Trophoblast cell (in vitro differentiated cells and primary cell): ENCODE measurements at regions not wholly inside any gene's neighbourhood (a gene's known extent, or its start where the extent isn't known, plus 50 kb on each side); places are given as distances from the start of the nearest gene placed in this dataset.
A peak's percentile ranks its signal among the peaks of the same experiment; 100 is the strongest.

ENCODE experiments used
- DNase-seq, 2 donors: peaks; one replicate each; pipeline ENCODE4 v3.0.0-alpha.2; 2016
- H2AFZ ChIP-seq: 2 replicates; pipeline ENCODE4 v1.6.1; 2013; ENCODE audit warnings: low read length, moderate library complexity, mild to moderate bottlenecking; ENCODE audit not compliant: insufficient read depth, poor library complexity
- H2AK5ac ChIP-seq: 2 replicates; pipeline ENCODE4 v1.6.1; 2013; ENCODE audit warnings: mild to moderate bottlenecking, low read length
- H2BK120ac ChIP-seq: 2 replicates; pipeline ENCODE4 v1.6.1; 2013; ENCODE audit warnings: low read length, mild to moderate bottlenecking, moderate library complexity; ENCODE audit not compliant: insufficient read depth, poor library complexity
- H2BK12ac ChIP-seq: 2 replicates; pipeline ENCODE4 v1.6.1; 2013; ENCODE audit warnings: mild to moderate bottlenecking, low read length, moderate library complexity
- H2BK5ac ChIP-seq: 2 replicates; pipeline ENCODE4 v1.6.1; 2013; ENCODE audit warnings: low read length, low read depth, moderate library complexity, mild to moderate bottlenecking; ENCODE audit not compliant: poor library complexity
- H3K14ac ChIP-seq: 2 replicates; pipeline ENCODE4 v1.6.1; 2013; ENCODE audit warnings: mild to moderate bottlenecking, low read length
- H3K18ac ChIP-seq: 2 replicates; pipeline ENCODE4 v1.6.1; 2013; ENCODE audit warnings: mild to moderate bottlenecking, low read length
- H3K23ac ChIP-seq: 2 replicates; pipeline ENCODE4 v1.6.1; 2013; ENCODE audit warnings: low read length
- H3K27ac ChIP-seq: 2 replicates; pipeline ENCODE4 v1.5.1; 2013; ENCODE audit warnings: low read depth, mild to moderate bottlenecking, inconsistent platforms, low read length, moderate library complexity
- H3K27me3 ChIP-seq: 2 replicates; pipeline ENCODE4 v1.6.1; 2013; ENCODE audit warnings: inconsistent platforms, mild to moderate bottlenecking, low read length, moderate library complexity; ENCODE audit not compliant: insufficient read depth
- H3K36me3 ChIP-seq, 2 experiments: 1 replicate in 1 of 2; 2 replicates in 1 of 2; pipeline ENCODE4 v1.6.1; 2013; ENCODE audit warnings: low read length in 2 of 2, mild to moderate bottlenecking in 2 of 2, moderate library complexity in 1 of 2; ENCODE audit not compliant: insufficient read depth in 2 of 2, control insufficient read depth in 1 of 2
- H3K4ac ChIP-seq: 2 replicates; pipeline ENCODE4 v1.6.1; 2013; ENCODE audit warnings: low read depth, mild to moderate bottlenecking, low read length, moderate library complexity
- H3K4me1 ChIP-seq, 2 experiments: 1 replicate in 1 of 2; 2 replicates in 1 of 2; pipeline ENCODE4 v1.6.1; 2013; ENCODE audit warnings: low read length in 2 of 2, mild to moderate bottlenecking in 2 of 2, moderate library complexity in 1 of 2; ENCODE audit not compliant: insufficient read depth in 2 of 2, control insufficient read depth in 1 of 2
- H3K4me2 ChIP-seq: 2 replicates; pipeline ENCODE4 v1.6.1; 2013; ENCODE audit warnings: inconsistent platforms, mild to moderate bottlenecking, low read length, moderate library complexity
- H3K4me3 ChIP-seq: 2 replicates; pipeline ENCODE4 v1.5.1; 2013; ENCODE audit warnings: mild to moderate bottlenecking, low read depth, low read length, inconsistent platforms
- H3K79me1 ChIP-seq: one replicate; pipeline ENCODE4 v1.6.1; 2013; ENCODE audit warnings: low read length
- H3K79me2 ChIP-seq: 2 replicates; pipeline ENCODE4 v1.6.1; 2013; ENCODE audit warnings: low read length, mild to moderate bottlenecking; ENCODE audit not compliant: control insufficient read depth, insufficient read depth, poor library complexity
- H3K9ac ChIP-seq: 2 replicates; pipeline ENCODE4 v1.6.1; 2013; ENCODE audit warnings: mild to moderate bottlenecking, low read length
- H3K9me3 ChIP-seq: 2 replicates; pipeline ENCODE4 v1.6.1; 2013; ENCODE audit warnings: low read depth, mild to moderate bottlenecking, control low read depth, inconsistent platforms, low read length; ENCODE audit not compliant: insufficient read depth
- H4K12ac ChIP-seq: 2 replicates; pipeline ENCODE4 v1.6.1; 2013; ENCODE audit warnings: low read depth, mild to moderate bottlenecking, low read length, moderate library complexity
- H4K8ac ChIP-seq: 2 replicates; pipeline ENCODE4 v1.6.1; 2013; ENCODE audit warnings: low read depth, mild to moderate bottlenecking, low read length, moderate library complexity
- H4K91ac ChIP-seq: one replicate; pipeline ENCODE4 v1.6.1; 2013; ENCODE audit warnings: low read depth, mild to moderate bottlenecking, low read length, moderate library complexity
- WGBS: extraction: QIAGEN DNeasy Blood & Tissue Kit; methylation state at CpG from one replicate; pipeline ENCODE4 v1.1.7; 2013; ENCODE audit warnings: missing lambda C conversion rate; ENCODE audit not compliant: insufficient read length, insufficient coverage; ENCODE audit errors: extremely low coverage; 5-methylcytosine and 5-hydroxymethylcytosine counted together

- WGBS = no CpG with 5 or more reads among the region's 2 CpGs
- H3K27ac ChIP-seq = no peak overlapping the region
- H4K91ac ChIP-seq = no peak overlapping the region
- no peak overlapping the region for H2BK12ac ChIP-seq
- H3K14ac ChIP-seq = no peak overlapping the region
- H2AK5ac ChIP-seq = no peak overlapping the region
- peak overlapping the region; percentile 50 for H3K9ac ChIP-seq
- H3K9me3 ChIP-seq = no peaks in the 10 kb centered on the region
- H3K79me2 ChIP-seq = no peaks in the 10 kb centered on the region
- H2BK120ac ChIP-seq = no peak overlapping the region
- peak overlapping the region; percentile 78 for H3K23ac ChIP-seq
- no peak overlapping the region for H3K18ac ChIP-seq
- H2AFZ ChIP-seq = no peak overlapping the region
- H3K4me2 ChIP-seq = no peak overlapping the region
- no peak overlapping the region for H4K8ac ChIP-seq
- no peaks in the 10 kb centered on the region for H3K36me3 ChIP-seq
- no peak for DNase-seq
- no peak overlapping the region for H4K12ac ChIP-seq
- H2BK5ac ChIP-seq = no peak overlapping the region
- H3K4ac ChIP-seq = no peak overlapping the region
- no peaks in the 10 kb centered on the region for H3K4me1 ChIP-seq
- no peaks in the 10 kb centered on the region for H3K79me1 ChIP-seq
- no peaks in the 10 kb centered on the region for H3K27me3 ChIP-seq
- H3K4me3 ChIP-seq = no peak overlapping the region
Observed at GRCh38 chr16:50901062-50901461, 159.2 kb downstream of the CYLD start.

- Histone ChIP-seq H3K23ac (no peak overlapping the region), H3K4me3 (no peak overlapping the region), H3K79me1 (no peaks in the 10 kb centered on the region), H3K9ac (no peak overlapping the region), H2BK120ac (no peak overlapping the region), H3K27ac (no peak overlapping the region), H3K27me3 (no peaks in the 10 kb centered on the region), H2BK5ac (no peak overlapping the region), H3K18ac (no peak overlapping the region), H4K12ac (no peak overlapping the region), H3K9me3 (no peaks in the 10 kb centered on the region), H2AK5ac (no peak overlapping the region), H3K4me1 (no peaks in the 10 kb centered on the region), H3K14ac (no peak overlapping the region), H4K91ac (no peak overlapping the region), H2AFZ (no peak overlapping the region), H3K36me3 (no peaks in the 10 kb centered on the region), H3K79me2 (no peaks in the 10 kb centered on the region), H3K4ac (no peak overlapping the region), H4K8ac (no peak overlapping the region), H2BK12ac (no peak overlapping the region), H3K4me2 (no peak overlapping the region)
- WGBS = no CpG with 5 or more reads among the region's 5 CpGs
- DNase-seq = no peak
Observed at GRCh38 chr16:50900391-50900942, 158.6 kb downstream of the CYLD start.

- H2BK12ac ChIP-seq = no peak overlapping the region
Observed at GRCh38 chr16:50899951-50900350, 158.1 kb downstream of the CYLD start.

GRCh38 chr16:50889746-50890145 lies 147.9 kb downstream of the CYLD start:
- H2BK5ac ChIP-seq = no peak overlapping the region
- H2AK5ac ChIP-seq = no peak overlapping the region
- H3K14ac ChIP-seq = no peak overlapping the region
- no peak overlapping the region for H3K4me2 ChIP-seq
- H3K18ac ChIP-seq = no peak overlapping the region
- H3K4me3 ChIP-seq = no peak overlapping the region
- no peak overlapping the region for H3K4ac ChIP-seq
- no peak overlapping the region for H3K23ac ChIP-seq
- H3K79me1 ChIP-seq = no peaks in the 10 kb centered on the region
- no peak overlapping the region for H4K91ac ChIP-seq
- no peak overlapping the region for H4K8ac ChIP-seq
- H4K12ac ChIP-seq = no peak overlapping the region
- H3K9ac ChIP-seq = no peak overlapping the region
- no peak overlapping the region for H3K27ac ChIP-seq
- H3K36me3 ChIP-seq = no peaks in the 10 kb centered on the region
- no peak for DNase-seq
- H3K9me3 ChIP-seq = no peaks in the 10 kb centered on the region
- no peaks in the 10 kb centered on the region for H3K79me2 ChIP-seq
- no peaks in the 10 kb centered on the region for H3K4me1 ChIP-seq
- H2BK12ac ChIP-seq = no peak overlapping the region
- WGBS = no CpG with 5 or more reads among the region's 7 CpGs
- H3K27me3 ChIP-seq = no peaks in the 10 kb centered on the region
- no peak overlapping the region for H2BK120ac ChIP-seq
- no peak overlapping the region for H2AFZ ChIP-seq

More at GRCh38 chr16:50899951-50900350, 158.1 kb downstream of the CYLD start:
- Histone ChIP-seq H2BK120ac (no peak overlapping the region), H4K8ac (no peak overlapping the region), H3K27ac (no peak overlapping the region), H3K36me3 (no peaks in the 10 kb centered on the region), H3K18ac (no peak overlapping the region), H2AFZ (no peak overlapping the region), H3K4me2 (no peak overlapping the region), H4K91ac (no peak overlapping the region), H3K27me3 (no peaks in the 10 kb centered on the region), H3K23ac (no peak overlapping the region), H3K9me3 (no peaks in the 10 kb centered on the region), H3K4ac (no peak overlapping the region), H3K9ac (no peak overlapping the region), H2AK5ac (no peak overlapping the region), H3K79me2 (no peaks in the 10 kb centered on the region), H3K4me3 (no peak overlapping the region), H2BK5ac (no peak overlapping the region), H3K14ac (no peak overlapping the region), H3K79me1 (no peaks in the 10 kb centered on the region), H4K12ac (no peak overlapping the region), H3K4me1 (no peaks in the 10 kb centered on the region)
- WGBS = 100% methylated on average over 1 of the region's 2 CpGs
- no peak for DNase-seq
